Neural progenitor cell (in vitro differentiated cells): ENCODE measurements at regions not wholly inside any gene's neighbourhood (a gene's known extent, or its start where the extent isn't known, plus 50 kb on each side); places are given as distances from the start of the nearest gene placed in this dataset.

ENCODE experiments used
- DNase-seq: peaks from one replicate; pipeline ENCODE4 v3.0.0-alpha.2; 2016; ENCODE audit warnings: low spot score
- H2AFZ ChIP-seq: fragments of 200-600 bp; sonication (generic); replicated peaks from 2 replicates; pipeline ENCODE4 v1.6.1; 2016; ENCODE audit warnings: antibody characterized with exemption
- H3F3A ChIP-seq: fragments of 200-600 bp; sonication (generic); 2 replicates; pipeline ENCODE4 v1.6.1; 2016; ENCODE audit warnings: antibody characterized with exemption, low read depth
- H3K27ac ChIP-seq: fragments of 200-600 bp; sonication (generic); 2 replicates; pipeline ENCODE4 v1.5.1; 2016; ENCODE audit warnings: mild to moderate bottlenecking
- H3K27me3 ChIP-seq: fragments of 200-600 bp; sonication (generic); 2 replicates; pipeline ENCODE4 v1.6.1; 2016; ENCODE audit warnings: mild to moderate bottlenecking, moderate library complexity
- H3K36me3 ChIP-seq: fragments of 200-600 bp; sonication (generic); 2 replicates; pipeline ENCODE4 v1.5.1; 2016
- H3K4me1 ChIP-seq: fragments of 200-600 bp; sonication (generic); 2 replicates; pipeline ENCODE4 v1.6.1; 2016; ENCODE audit warnings: mixed run types
- H3K4me2 ChIP-seq: fragments of 200-600 bp; sonication (generic); 2 replicates; pipeline ENCODE4 v1.6.1; 2016
- H3K4me3 ChIP-seq: fragments of 200-600 bp; sonication (generic); 2 replicates; pipeline ENCODE4 v1.5.1; 2016
- H3K79me2 ChIP-seq: fragments of 200-600 bp; sonication (generic); 2 replicates; pipeline ENCODE4 v1.6.1; 2016; ENCODE audit warnings: low read depth
- H3K9ac ChIP-seq: fragments of 200-600 bp; sonication (generic); 2 replicates; pipeline ENCODE4 v1.6.1; 2016
- H3K9me3 ChIP-seq: fragments of 200-600 bp; sonication (generic); 2 replicates; pipeline ENCODE4 v1.5.1; 2016; ENCODE audit warnings: low read depth
- H4K20me1 ChIP-seq: fragments of 200-600 bp; sonication (generic); 2 replicates; pipeline ENCODE4 v1.6.1; 2016; ENCODE audit warnings: low read depth
- H3K27ac Mint-ChIP-seq: 3 replicates; pipeline ENCODE4 v1.8.0; 2021; ENCODE audit warnings: mixed read lengths
- H3K27me3 Mint-ChIP-seq: 2 replicates; pipeline ENCODE4 v1.8.0; 2022; ENCODE audit warnings: low read depth, mild to moderate bottlenecking, inconsistent platforms, moderate library complexity, mixed read lengths; ENCODE audit not compliant: insufficient read depth
- H3K36me3 Mint-ChIP-seq: 3 replicates; pipeline ENCODE4 v1.8.0; 2021; ENCODE audit warnings: mixed read lengths
- H3K4me1 Mint-ChIP-seq: 3 replicates; pipeline ENCODE4 v1.8.0; 2021; ENCODE audit warnings: mixed read lengths
- H3K4me3 Mint-ChIP-seq: 3 replicates; pipeline ENCODE4 v1.8.0; 2021; ENCODE audit warnings: mild to moderate bottlenecking, moderate library complexity, mixed read lengths
- H3K9me3 Mint-ChIP-seq: 3 replicates; pipeline ENCODE4 v1.8.0; 2020; ENCODE audit warnings: mixed read lengths
- CTCF ChIP-seq: fragments of 200-600 bp; sonication (generic); IDR thresholded peaks from 2 replicates; pipeline ENCODE4 v1.5.1; 2017; ENCODE audit warnings: antibody characterized with exemption, mild to moderate bottlenecking
- EZH2 ChIP-seq: fragments of 200-600 bp; sonication (generic); IDR thresholded peaks from 2 replicates; pipeline ENCODE4 v1.6.1; 2017; ENCODE audit warnings: antibody characterized with exemption, mild to moderate bottlenecking, moderate library complexity
- EZH2phosphoT487 ChIP-seq: fragments of 200-600 bp; sonication (generic); IDR thresholded peaks from 2 replicates; pipeline ENCODE4 v1.6.1; 2017; ENCODE audit warnings: antibody characterized with exemption

- H3K36me3 ChIP-seq, result no peaks in the 10 kb centered on the region
- no peak overlapping the region for H3K4me2 ChIP-seq
- no peak for DNase-seq
- H3K9me3 ChIP-seq, result no peaks in the 10 kb centered on the region
- no peaks in the 10 kb centered on the region for H3F3A ChIP-seq
- H3K27ac ChIP-seq, result no peak overlapping the region
- H2AFZ ChIP-seq, result no peak overlapping the region
- no peak overlapping the region for H3K27ac Mint-ChIP-seq
- no peak for TF ChIP-seq EZH2phosphoT487
- H3K27me3 Mint-ChIP-seq, result peaks cover 2% of the 10 kb centered on the region
- no peaks in the 10 kb centered on the region for H3K4me1 Mint-ChIP-seq
- no peaks in the 10 kb centered on the region for H4K20me1 ChIP-seq
- H3K79me2 ChIP-seq, result no peaks in the 10 kb centered on the region
- no peaks in the 10 kb centered on the region for H3K4me1 ChIP-seq
- H3K36me3 Mint-ChIP-seq, result no peaks in the 10 kb centered on the region
- H3K9me3 Mint-ChIP-seq, result no peaks in the 10 kb centered on the region
- no peak overlapping the region for H3K9ac ChIP-seq
- no peak overlapping the region for H3K4me3 Mint-ChIP-seq
- no peak overlapping the region for H3K4me3 ChIP-seq
- H3K27me3 ChIP-seq, result no peaks in the 10 kb centered on the region
Observed at GRCh38 chr7:97503367-97504094, 228.4 kb upstream of the TAC1 start.

GRCh38 chr7:97506728-97507127, 225.2 kb upstream of the TAC1 start:
- TF ChIP-seq EZH2 (no peak), CTCF (no peak), EZH2phosphoT487 (no peak)
- Histone ChIP-seq H3K4me2 (no peak overlapping the region), H3F3A (no peaks in the 10 kb centered on the region), H2AFZ (no peak overlapping the region), H3K9ac (no peak overlapping the region), H3K27ac (no peak overlapping the region), H3K79me2 (no peaks in the 10 kb centered on the region), H3K9me3 (no peaks in the 10 kb centered on the region), H3K36me3 (no peaks in the 10 kb centered on the region), H3K27me3 (no peaks in the 10 kb centered on the region), H4K20me1 (no peaks in the 10 kb centered on the region), H3K4me1 (no peaks in the 10 kb centered on the region), H3K4me3 (no peak overlapping the region)
- DNase-seq, result no peak
- H3K36me3 Mint-ChIP-seq, result no peaks in the 10 kb centered on the region
- no peaks in the 10 kb centered on the region for H3K4me1 Mint-ChIP-seq
- no peak overlapping the region for H3K4me3 Mint-ChIP-seq
- H3K27ac Mint-ChIP-seq, result no peak overlapping the region
- H3K27me3 Mint-ChIP-seq, result peaks cover 2% of the 10 kb centered on the region
- no peaks in the 10 kb centered on the region for H3K9me3 Mint-ChIP-seq

GRCh38 chr7:97512441-97513207, 219.3 kb upstream of the TAC1 start:
- H3K9me3 Mint-ChIP-seq, result no peaks in the 10 kb centered on the region
- DNase-seq, result no peak
- H3K4me3 Mint-ChIP-seq, result no peak overlapping the region
- Histone ChIP-seq H3K79me2 (no peaks in the 10 kb centered on the region), H3K4me3 (no peak overlapping the region), H3F3A (no peaks in the 10 kb centered on the region), H3K9ac (no peak overlapping the region), H3K4me2 (no peak overlapping the region), H3K27ac (no peak overlapping the region), H3K36me3 (no peaks in the 10 kb centered on the region), H3K9me3 (no peaks in the 10 kb centered on the region), H3K27me3 (peaks cover 14% of the 10 kb centered on the region), H4K20me1 (no peaks in the 10 kb centered on the region), H2AFZ (peak overlapping the region; percentile 69), H3K4me1 (peaks cover 3% of the 10 kb centered on the region)
- no peaks in the 10 kb centered on the region for H3K36me3 Mint-ChIP-seq
- TF ChIP-seq EZH2phosphoT487 (no peak), CTCF (no peak), EZH2 (no peak)
- H3K27me3 Mint-ChIP-seq, result no peaks in the 10 kb centered on the region
- no peaks in the 10 kb centered on the region for H3K4me1 Mint-ChIP-seq
- H3K27ac Mint-ChIP-seq, result peak overlapping the region; percentile 60

- Mint-ChIP-seq H3K9me3 (no peaks in the 10 kb centered on the region), H3K27me3 (no peaks in the 10 kb centered on the region), H3K27ac (no peak overlapping the region), H3K4me1 (no peaks in the 10 kb centered on the region), H3K4me3 (no peak overlapping the region), H3K36me3 (no peaks in the 10 kb centered on the region)
- H3K9me3 ChIP-seq, result no peaks in the 10 kb centered on the region
- H3F3A ChIP-seq, result no peaks in the 10 kb centered on the region
- H3K36me3 ChIP-seq, result no peaks in the 10 kb centered on the region
- H3K4me1 ChIP-seq, result peaks cover 3% of the 10 kb centered on the region
- DNase-seq, result no peak
- H2AFZ ChIP-seq, result no peak overlapping the region
- no peak for TF ChIP-seq EZH2phosphoT487
- no peak for TF ChIP-seq EZH2
- no peak for TF ChIP-seq CTCF
- no peak overlapping the region for H3K4me2 ChIP-seq
- H4K20me1 ChIP-seq, result no peaks in the 10 kb centered on the region
- no peak overlapping the region for H3K27ac ChIP-seq
- peaks cover 18% of the 10 kb centered on the region for H3K27me3 ChIP-seq
- H3K4me3 ChIP-seq, result no peak overlapping the region
- H3K9ac ChIP-seq, result no peak overlapping the region
- H3K79me2 ChIP-seq, result no peaks in the 10 kb centered on the region
Observed at GRCh38 chr7:97513326-97513725, 218.6 kb upstream of the TAC1 start.
